ENCODE measurements at regions not wholly inside any gene's neighbourhood (a gene's known extent, or its start where the extent isn't known, plus 50 kb on each side); places are given as distances from the start of the nearest gene placed in this dataset.

DNA sequence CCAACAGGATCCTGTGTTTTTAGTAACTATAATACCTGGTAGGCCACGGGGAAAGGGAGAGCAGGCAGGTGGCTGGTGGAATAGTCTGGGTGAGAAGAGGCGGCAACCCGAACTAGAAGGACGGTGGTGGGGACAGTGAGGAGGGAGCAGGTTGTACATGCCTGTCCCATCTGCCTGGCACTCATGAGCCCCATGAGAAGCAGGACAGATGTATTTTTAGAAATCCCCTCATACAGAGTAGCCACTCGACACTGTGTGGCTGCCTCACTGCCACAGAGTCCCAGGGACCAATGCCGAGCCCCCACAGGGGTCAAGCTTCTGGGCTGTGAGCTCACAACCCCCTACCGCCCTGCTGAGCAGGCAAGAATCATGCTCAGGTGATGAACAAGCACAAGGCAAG, 136.6 kb downstream of the SEC61B start:
- no peak overlapping the region for H3K27ac ChIP-seq
- WGBS, 5 donors = 85 to 95% (median 90%) methylated on average over 7 of the region's 7 CpGs
- no peaks in the 10 kb centered on the region for H3K9me3 ChIP-seq
- no peaks in the 10 kb centered on the region for H3K36me3 ChIP-seq
- no peak for TF ChIP-seq EP300 (IDR thresholded peaks at IDR 0.05)
- TF ChIP-seq, protein P1, sequence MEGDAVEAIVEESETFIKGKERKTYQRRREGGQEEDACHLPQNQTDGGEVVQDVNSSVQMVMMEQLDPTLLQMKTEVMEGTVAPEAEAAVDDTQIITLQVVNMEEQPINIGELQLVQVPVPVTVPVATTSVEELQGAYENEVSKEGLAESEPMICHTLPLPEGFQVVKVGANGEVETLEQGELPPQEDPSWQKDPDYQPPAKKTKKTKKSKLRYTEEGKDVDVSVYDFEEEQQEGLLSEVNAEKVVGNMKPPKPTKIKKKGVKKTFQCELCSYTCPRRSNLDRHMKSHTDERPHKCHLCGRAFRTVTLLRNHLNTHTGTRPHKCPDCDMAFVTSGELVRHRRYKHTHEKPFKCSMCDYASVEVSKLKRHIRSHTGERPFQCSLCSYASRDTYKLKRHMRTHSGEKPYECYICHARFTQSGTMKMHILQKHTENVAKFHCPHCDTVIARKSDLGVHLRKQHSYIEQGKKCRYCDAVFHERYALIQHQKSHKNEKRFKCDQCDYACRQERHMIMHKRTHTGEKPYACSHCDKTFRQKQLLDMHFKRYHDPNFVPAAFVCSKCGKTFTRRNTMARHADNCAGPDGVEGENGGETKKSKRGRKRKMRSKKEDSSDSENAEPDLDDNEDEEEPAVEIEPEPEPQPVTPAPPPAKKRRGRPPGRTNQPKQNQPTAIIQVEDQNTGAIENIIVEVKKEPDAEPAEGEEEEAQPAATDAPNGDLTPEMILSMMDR (IDR thresholded peaks at IDR 0.05) = no peak
- no peak for TF ChIP-seq POLR2A (IDR thresholded peaks at IDR 0.05)
- TF ChIP-seq POLR2AphosphoS5 (IDR thresholded peaks at IDR 0.05) = no peak
- DNase-seq = no peak
- H3K27me3 ChIP-seq = peaks cover 0 to 37% (median 0%) of the 10 kb centered on the region in 3 donors
- H3K4me1 ChIP-seq = peaks cover 0 to 17% (median 0%) of the 10 kb centered on the region in 4 donors
- H3K4me3 ChIP-seq = no peak overlapping the region
- intact Hi-C loops (cut with DNase I; ENCODE audit: low total_unique reads) = no loop called here

DNA sequence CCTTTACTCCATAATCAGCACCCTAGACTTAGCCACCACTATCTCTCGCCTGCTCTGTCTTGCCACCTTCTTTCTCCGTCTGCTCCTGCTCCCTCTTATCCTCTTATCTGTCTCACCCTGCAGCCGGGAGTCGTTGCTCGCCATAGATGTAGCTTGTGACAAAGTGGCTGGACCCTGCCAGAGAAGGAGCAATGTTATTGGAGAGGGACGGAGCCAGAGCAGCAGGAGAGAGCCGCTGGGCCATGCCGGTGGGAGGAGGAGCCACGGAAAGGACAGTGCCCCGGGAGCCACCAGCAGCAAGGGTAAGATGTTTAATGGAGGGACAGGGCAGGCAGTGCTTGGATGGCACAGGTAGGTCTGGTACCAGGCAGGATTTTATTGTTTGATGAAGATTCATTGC, 137.3 kb downstream of the SEC61B start:
- Histone ChIP-seq H3K27me3 (peaks cover 0 to 39% (median 0%) of the 10 kb centered on the region in 3 donors), H3K36me3 (no peaks in the 10 kb centered on the region), H3K4me3 (no peak overlapping the region), H3K27ac (no peak overlapping the region), H3K9me3 (no peaks in the 10 kb centered on the region), H3K4me1 (peaks cover 0 to 17% (median 0%) of the 10 kb centered on the region in 4 donors)
- intact Hi-C loops (cut with DNase I; ENCODE audit: low total_unique reads) = no loop called here
- WGBS, 5 donors = 33 to 47% (median 43%) methylated on average over 10 of the region's 10 CpGs
- no peak for DNase-seq
- TF ChIP-seq POLR2AphosphoS5 (IDR thresholded peaks at IDR 0.05) (no peak), POLR2A (IDR thresholded peaks at IDR 0.05) (no peak), EP300 (IDR thresholded peaks at IDR 0.05) (no peak)
- TF ChIP-seq, protein P1 (IDR thresholded peaks at IDR 0.05) = no peak

DNA sequence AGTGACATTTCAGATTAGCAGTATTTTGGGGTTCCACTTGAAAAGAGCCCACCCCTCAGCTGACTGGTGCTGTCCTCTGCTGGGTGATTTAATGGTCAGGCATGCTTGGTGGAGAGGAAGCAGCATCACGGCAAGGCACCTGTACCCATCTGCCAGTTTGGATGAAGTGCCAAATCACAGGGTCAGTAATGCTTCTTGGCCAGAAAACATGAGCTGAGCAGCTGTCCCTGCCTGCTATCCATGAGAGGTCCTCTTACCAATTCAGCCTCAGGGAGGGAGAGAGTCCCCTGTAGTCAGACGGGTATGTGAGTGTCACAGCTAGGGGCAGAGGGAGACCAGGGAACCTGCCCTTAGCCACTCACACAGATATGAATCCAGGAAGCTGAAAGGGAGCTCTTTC, 137.9 kb downstream of the SEC61B start:
- TF ChIP-seq EP300 (IDR thresholded peaks at IDR 0.05) (no peak), POLR2A (IDR thresholded peaks at IDR 0.05) (no peak), POLR2AphosphoS5 (IDR thresholded peaks at IDR 0.05) (no peak)
- TF ChIP-seq, protein P1 (IDR thresholded peaks at IDR 0.05) = no peak
- DNase-seq = no peak
- H3K27ac ChIP-seq = no peak overlapping the region
- WGBS, 5 donors = 33 to 70% (median 46%) methylated on average over 2 of the region's 2 CpGs
- H3K4me1 ChIP-seq = peaks cover 0 to 17% (median 0%) of the 10 kb centered on the region in 4 donors
- no peak overlapping the region for H3K4me3 ChIP-seq
- H3K9me3 ChIP-seq = no peaks in the 10 kb centered on the region
- peaks cover 0 to 46% (median 0%) of the 10 kb centered on the region in 3 donors for H3K27me3 ChIP-seq
- intact Hi-C loops (cut with DNase I; ENCODE audit: low total_unique reads) = no loop called here
- H3K36me3 ChIP-seq = no peaks in the 10 kb centered on the region

DNA sequence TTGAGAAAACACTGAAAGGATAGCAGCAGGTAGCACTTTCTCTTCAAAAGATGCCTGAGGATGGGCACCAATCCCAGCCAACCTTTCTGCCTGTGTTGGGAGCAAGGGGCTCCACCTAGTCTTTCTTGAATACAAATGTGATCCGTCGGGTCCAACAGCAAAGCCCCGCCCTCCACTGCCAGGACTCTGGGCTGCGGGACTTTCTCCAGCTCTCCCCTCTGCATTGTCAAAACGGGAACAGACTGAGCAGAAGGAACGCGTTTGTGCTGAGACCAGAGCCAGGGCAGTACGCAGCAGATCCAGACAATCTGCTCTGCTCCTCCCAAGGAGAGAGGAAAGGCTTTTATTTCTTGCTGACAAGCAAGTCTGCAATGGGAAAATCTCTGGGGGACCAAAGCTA, 139.7 kb downstream of the SEC61B start:
- Histone ChIP-seq H3K4me1 (peaks cover 0 to 17% (median 0%) of the 10 kb centered on the region in 4 donors), H3K27ac (peak overlapping the region in 1 of 5 donors; percentile 32), H3K9me3 (no peaks in the 10 kb centered on the region), H3K27me3 (peaks cover 0 to 61% (median 0%) of the 10 kb centered on the region in 3 donors), H3K36me3 (no peaks in the 10 kb centered on the region), H3K4me3 (no peak overlapping the region)
- 4 to 12% (median 10%) methylated on average over 3 to 8 of the region's 8 CpGs for WGBS, 5 donors
- TF ChIP-seq POLR2A (IDR thresholded peaks at IDR 0.05) (no peak), EP300 (IDR thresholded peaks at IDR 0.05) (no peak), POLR2AphosphoS5 (IDR thresholded peaks at IDR 0.05) (no peak)
- TF ChIP-seq, protein P1 (IDR thresholded peaks at IDR 0.05) = no peak
- peak in 1 of 2 donors; percentile 54 for DNase-seq
- intact Hi-C loops (cut with DNase I; ENCODE audit: low total_unique reads) = no loop called here
